GM12878 (cell line): ENCODE measurements at regions not wholly inside any gene's neighbourhood (a gene's known extent, or its start where the extent isn't known, plus 50 kb on each side); places are given as distances from the start of the nearest gene placed in this dataset.

Source experiments
- ATAC-seq: fragments of 200-7000 bp; cut with Tn5 transposase; 3 replicates; pipeline ENCODE4 v1.9.1; 2020; ENCODE audit warnings: mild to moderate bottlenecking, moderate library complexity
- BruUV-seq: library from RNA; stranded (reverse); fragments of 400-500 nt; replicated peaks from 2 replicates; lab custom pipeline; 2021; lab: Mats Ljungman, UMichigan
- CTCF ChIA-PET: fragments of 300-600 bp; sonication (Branson Sonifier 250); formaldehyde crosslinking; extraction: SDS; loops from one replicate; lab custom pipeline; 2021; ENCODE audit warnings: inconsistent platforms; lab: Yijun Ruan, JAX
- POLR2A ChIA-PET: fragments of 350-600 bp; formaldehyde crosslinking; extraction: SDS; loops from one replicate; lab custom pipeline; 2021; ENCODE audit warnings: inconsistent platforms; lab: Charles Lee
- RAD21 ChIA-PET: fragments of 300-600 bp; sonication (Branson Sonifier 250); formaldehyde crosslinking; loops from one replicate; lab custom pipeline; 2023; ENCODE audit warnings: antibody characterized with exemption; ENCODE audit not compliant: unreplicated experiment; lab: Charles Lee
- SMC1A ChIA-PET: fragments of 300-600 bp; sonication (Branson Sonifier 250); formaldehyde crosslinking; loops from one replicate; lab custom pipeline; 2023; ENCODE audit not compliant: unreplicated experiment, uncharacterized antibody; lab: Charles Lee
- DNase-seq: peaks from one replicate; pipeline ENCODE4 v3.0.0-alpha.2; 2011; ENCODE audit warnings: low read depth, low spot score
- FAIRE-seq: peaks from 3 replicates; lab custom pipeline; 2011; peaks lifted over from hg19 to GRCh38; lab: Jason Lieb, UNC
- H2AFZ ChIP-seq: 2 replicates; pipeline ENCODE4 v1.6.0; 2011; ENCODE audit warnings: low read depth, low read length, control low read depth; ENCODE audit not compliant: control insufficient read depth
- H3K27ac ChIP-seq: 2 replicates; pipeline ENCODE4 v1.5.1; 2011; ENCODE audit warnings: control low read depth; ENCODE audit not compliant: control insufficient read depth, insufficient read depth
- H3K27me3 ChIP-seq, 2 experiments: replicated peaks in 1 of 2; 2 replicates each; pipeline versions ENCODE4 v1.6.0 to v1.6.1; 2011; ENCODE audit warnings: low read length in 1 of 2; ENCODE audit not compliant: control insufficient read depth in 2 of 2, insufficient read depth in 2 of 2
- H3K36me3 ChIP-seq, 2 experiments: 2 replicates each; pipeline ENCODE4 v1.5.1; 2011; ENCODE audit warnings: low read length in 1 of 2; ENCODE audit not compliant: control insufficient read depth in 2 of 2, insufficient read depth in 2 of 2
- H3K4me1 ChIP-seq: 2 replicates; pipeline ENCODE4 v1.6.1; 2011; ENCODE audit warnings: mild to moderate bottlenecking, low read length, moderate library complexity, mixed read lengths; ENCODE audit not compliant: control insufficient read depth, insufficient read depth
- H3K4me2 ChIP-seq: 2 replicates; pipeline ENCODE4 v1.6.0; 2011; ENCODE audit warnings: control low read depth; ENCODE audit not compliant: control insufficient read depth, insufficient read depth
- H3K4me3 ChIP-seq: fragments of 200-600 bp; sonication (generic); 2 replicates; pipeline ENCODE4 v1.5.1; 2016
- H3K79me2 ChIP-seq: 2 replicates; pipeline ENCODE4 v1.6.0; 2011; ENCODE audit warnings: low read length; ENCODE audit not compliant: control insufficient read depth, insufficient read depth
- H3K9ac ChIP-seq: 2 replicates; pipeline ENCODE4 v1.8.0; 2011; ENCODE audit warnings: low read length, control low read depth, mixed read lengths; ENCODE audit not compliant: control insufficient read depth, insufficient read depth
- H3K9me3 ChIP-seq: replicated peaks from 3 replicates; pipeline ENCODE4 v1.5.1; 2011; ENCODE audit warnings: mild to moderate bottlenecking, low read length; ENCODE audit not compliant: control insufficient read depth, insufficient read depth
- H4K20me1 ChIP-seq: 2 replicates; pipeline ENCODE4 v1.6.0; 2011; ENCODE audit not compliant: control insufficient read depth, insufficient read depth
- CEBPB ChIP-seq, 2 experiments: fragments of 150-350 bp in 1 of 2; IDR thresholded peaks; 2 replicates each; pipeline ENCODE4 v1.6.1; 2012 to 2014; ENCODE audit warnings: low read depth in 2 of 2, low read length in 2 of 2, borderline replicate concordance in 1 of 2, inconsistent platforms in 1 of 2
- EGR1 ChIP-seq, 2 experiments: IDR thresholded peaks; 1 replicate in 1 of 2; 2 replicates in 1 of 2; pipeline ENCODE4 v1.6.1; 2011 to 2012; ENCODE audit warnings: low read depth in 2 of 2, low read length in 2 of 2, borderline replicate concordance in 1 of 2, mild to moderate bottlenecking in 1 of 2, moderate library complexity in 1 of 2
- HCFC1 ChIP-seq: fragments of 150-350 bp; IDR thresholded peaks from 2 replicates; pipeline ENCODE4 v1.6.1; 2014; ENCODE audit warnings: low read length
- NR2C1 ChIP-seq: fragments of 450-650 bp; IDR thresholded peaks from 2 replicates; pipeline ENCODE4 v1.6.1; 2017; ENCODE audit warnings: antibody characterized with exemption, mild to moderate bottlenecking, moderate library complexity
- POU2F2 ChIP-seq: IDR thresholded peaks from 3 replicates; pipeline ENCODE4 v1.6.1; 2011; ENCODE audit warnings: low read depth, mild to moderate bottlenecking, low read length, borderline replicate concordance
- RBBP5 ChIP-seq: fragments of 200-600 bp; sonication (generic); conservative IDR thresholded peaks from 2 replicates; pipeline ENCODE4 v1.6.1; 2016
- STAT1 ChIP-seq: fragments of 450-650 bp; conservative IDR thresholded peaks from 2 replicates; pipeline ENCODE4 v1.6.1; 2014; ENCODE audit warnings: antibody characterized with exemption, mild to moderate bottlenecking
- WGBS: methylation state at CpG from one replicate; pipeline ENCODE4 v1.1.6; 2016; ENCODE audit warnings: low lambda C conversion rate; ENCODE audit not compliant: insufficient replicate concordance, insufficient coverage; ENCODE audit errors: missing lambda C conversion rate; 5-methylcytosine and 5-hydroxymethylcytosine counted together
- in situ Hi-C: fragments of 300-500 bp; cut with MboI; formaldehyde crosslinking; loops from 9 replicates; pipeline ENCODE4 v1.14.3; 2018; ENCODE audit warnings: mixed read lengths
- intact Hi-C: fragments of 100-400 bp; cut with micrococcal nuclease; formaldehyde crosslinking; loops from one replicate; pipeline ENCODE4 v1.14.2; 2022; ENCODE audit not compliant: unreplicated experiment
- TF ChIP-seq, protein P1 (sequence below): fragments of 450-650 bp; formaldehyde crosslinking; IDR thresholded peaks from 2 replicates; pipeline ENCODE4 v1.4.0; 2022; ENCODE audit warnings: mild to moderate bottlenecking, moderate library complexity
- TF ChIP-seq, protein P2 (sequence below): IDR thresholded peaks from 2 replicates; pipeline ENCODE4 v1.6.1; 2012; ENCODE audit warnings: mild to moderate bottlenecking, low read depth, low read length
- TF ChIP-seq, protein P3 (sequence below): fragments of 150-350 bp; IDR thresholded peaks from 2 replicates; pipeline ENCODE4 v1.6.1; 2016; ENCODE audit warnings: low read depth, low read length
- TF ChIP-seq, protein P4 (sequence below): fragments of 450-650 bp; IDR thresholded peaks from 2 replicates; pipeline ENCODE4 v1.6.1; 2017; ENCODE audit warnings: mild to moderate bottlenecking

DNA sequence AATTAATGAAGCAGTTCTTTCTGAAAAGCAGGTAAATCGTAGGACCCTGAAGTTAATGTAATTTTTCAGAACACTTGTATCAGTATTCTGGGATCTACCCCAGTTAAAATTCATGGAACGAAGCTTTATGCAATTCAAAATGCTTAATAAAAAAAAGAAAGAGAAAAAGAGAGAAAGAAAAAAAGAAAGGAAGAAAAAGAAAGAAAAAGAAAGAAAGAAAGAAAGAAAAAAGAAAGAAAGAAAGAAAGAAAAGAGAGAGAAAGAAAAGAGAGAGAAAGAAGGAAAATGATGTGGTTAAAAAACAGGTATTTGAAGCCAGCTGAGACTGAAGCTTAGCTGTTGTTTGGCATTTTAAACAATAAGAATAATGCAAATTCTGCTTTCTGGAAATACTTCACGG is 427.4 kb upstream of the AKR1E2 start (continued):
- TF ChIP-seq, protein P1, sequence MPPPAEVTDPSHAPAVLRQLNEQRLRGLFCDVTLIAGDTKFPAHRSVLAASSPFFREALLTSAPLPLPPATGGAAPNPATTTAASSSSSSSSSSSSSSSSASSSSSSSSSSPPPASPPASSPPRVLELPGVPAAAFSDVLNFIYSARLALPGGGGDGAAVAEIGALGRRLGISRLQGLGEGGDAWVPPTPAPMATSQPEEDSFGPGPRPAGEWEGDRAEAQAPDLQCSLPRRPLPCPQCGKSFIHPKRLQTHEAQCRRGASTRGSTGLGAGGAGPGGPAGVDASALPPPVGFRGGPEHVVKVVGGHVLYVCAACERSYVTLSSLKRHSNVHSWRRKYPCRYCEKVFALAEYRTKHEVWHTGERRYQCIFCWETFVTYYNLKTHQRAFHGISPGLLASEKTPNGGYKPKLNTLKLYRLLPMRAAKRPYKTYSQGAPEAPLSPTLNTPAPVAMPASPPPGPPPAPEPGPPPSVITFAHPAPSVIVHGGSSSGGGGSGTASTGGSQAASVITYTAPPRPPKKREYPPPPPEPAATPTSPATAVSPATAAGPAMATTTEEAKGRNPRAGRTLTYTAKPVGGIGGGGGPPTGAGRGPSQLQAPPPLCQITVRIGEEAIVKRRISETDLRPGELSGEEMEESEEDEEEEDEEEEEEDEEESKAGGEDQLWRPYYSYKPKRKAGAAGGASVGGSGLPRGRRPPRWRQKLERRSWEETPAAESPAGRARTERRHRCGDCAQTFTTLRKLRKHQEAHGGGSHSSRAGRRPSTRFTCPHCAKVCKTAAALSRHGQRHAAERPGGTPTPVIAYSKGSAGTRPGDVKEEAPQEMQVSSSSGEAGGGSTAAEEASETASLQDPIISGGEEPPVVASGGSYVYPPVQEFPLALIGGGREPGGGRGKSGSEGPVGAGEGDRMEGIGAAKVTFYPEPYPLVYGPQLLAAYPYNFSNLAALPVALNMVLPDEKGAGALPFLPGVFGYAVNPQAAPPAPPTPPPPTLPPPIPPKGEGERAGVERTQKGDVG (CRISPR knock-in tag) = no peak
- TF ChIP-seq STAT1 = no peak

DNA sequence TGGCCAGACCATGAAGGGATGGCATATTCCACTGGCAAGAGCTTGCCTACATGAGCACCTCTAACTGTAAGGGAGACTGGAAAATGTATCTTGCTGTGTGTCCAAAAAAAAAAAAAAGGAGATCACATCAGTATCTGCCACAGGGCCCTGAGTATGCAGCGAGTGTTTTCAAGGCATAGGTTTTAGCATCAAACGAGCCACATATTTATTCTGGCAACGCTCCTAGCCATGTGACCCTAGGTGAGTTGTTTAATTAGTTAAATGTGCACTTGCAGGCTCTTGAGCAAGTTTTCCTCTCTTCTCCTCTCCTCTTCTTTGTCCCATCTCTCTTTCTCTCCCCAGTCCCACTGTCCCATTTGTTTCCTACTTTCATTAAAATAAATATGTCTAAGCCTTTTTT is 428.7 kb upstream of the AKR1E2 start:
- Histone ChIP-seq H3K9me3 (no peaks in the 10 kb centered on the region), H3K4me2 (no peak overlapping the region), H3K27ac (no peak overlapping the region), H3K36me3 (no peaks in the 10 kb centered on the region), H3K4me3 (no peak overlapping the region), H3K27me3 (no peaks in the 10 kb centered on the region; a peak in 1 of 4 replicates), H4K20me1 (no peaks in the 10 kb centered on the region), H3K4me1 (no peaks in the 10 kb centered on the region), H2AFZ (no peak overlapping the region), H3K9ac (no peak overlapping the region), H3K79me2 (no peaks in the 10 kb centered on the region)
- no peak for ATAC-seq
- ChIA-PET CTCF (no interaction called here), POLR2A (no interaction called here), SMC1A (no interaction called here), RAD21 (no interaction called here)
- no TSS peak for BruUV-seq
- WGBS = 3% methylated on average over 3 of the region's 3 CpGs
- in situ Hi-C loops = no loop called here
- intact Hi-C loops = no loop called here
- FAIRE-seq = no peak
- DNase-seq = no peak
- TF ChIP-seq HCFC1 = no peak
- TF ChIP-seq, protein P2, sequence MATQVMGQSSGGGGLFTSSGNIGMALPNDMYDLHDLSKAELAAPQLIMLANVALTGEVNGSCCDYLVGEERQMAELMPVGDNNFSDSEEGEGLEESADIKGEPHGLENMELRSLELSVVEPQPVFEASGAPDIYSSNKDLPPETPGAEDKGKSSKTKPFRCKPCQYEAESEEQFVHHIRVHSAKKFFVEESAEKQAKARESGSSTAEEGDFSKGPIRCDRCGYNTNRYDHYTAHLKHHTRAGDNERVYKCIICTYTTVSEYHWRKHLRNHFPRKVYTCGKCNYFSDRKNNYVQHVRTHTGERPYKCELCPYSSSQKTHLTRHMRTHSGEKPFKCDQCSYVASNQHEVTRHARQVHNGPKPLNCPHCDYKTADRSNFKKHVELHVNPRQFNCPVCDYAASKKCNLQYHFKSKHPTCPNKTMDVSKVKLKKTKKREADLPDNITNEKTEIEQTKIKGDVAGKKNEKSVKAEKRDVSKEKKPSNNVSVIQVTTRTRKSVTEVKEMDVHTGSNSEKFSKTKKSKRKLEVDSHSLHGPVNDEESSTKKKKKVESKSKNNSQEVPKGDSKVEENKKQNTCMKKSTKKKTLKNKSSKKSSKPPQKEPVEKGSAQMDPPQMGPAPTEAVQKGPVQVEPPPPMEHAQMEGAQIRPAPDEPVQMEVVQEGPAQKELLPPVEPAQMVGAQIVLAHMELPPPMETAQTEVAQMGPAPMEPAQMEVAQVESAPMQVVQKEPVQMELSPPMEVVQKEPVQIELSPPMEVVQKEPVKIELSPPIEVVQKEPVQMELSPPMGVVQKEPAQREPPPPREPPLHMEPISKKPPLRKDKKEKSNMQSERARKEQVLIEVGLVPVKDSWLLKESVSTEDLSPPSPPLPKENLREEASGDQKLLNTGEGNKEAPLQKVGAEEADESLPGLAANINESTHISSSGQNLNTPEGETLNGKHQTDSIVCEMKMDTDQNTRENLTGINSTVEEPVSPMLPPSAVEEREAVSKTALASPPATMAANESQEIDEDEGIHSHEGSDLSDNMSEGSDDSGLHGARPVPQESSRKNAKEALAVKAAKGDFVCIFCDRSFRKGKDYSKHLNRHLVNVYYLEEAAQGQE = no peak
- TF ChIP-seq EGR1 (IDR thresholded peaks at IDR 0.05; ENCODE audit: borderline replicate concordance in 1 of 2, low read depth in 2 of 2, low read length in 2 of 2) = no peak
- no peak for TF ChIP-seq RBBP5
- TF ChIP-seq CEBPB (IDR thresholded peaks at IDR 0.05; ENCODE audit: borderline replicate concordance in 1 of 2, low read depth in 2 of 2, low read length in 2 of 2) = no peak
- TF ChIP-seq NR2C1 = no peak
- TF ChIP-seq, protein P3, sequence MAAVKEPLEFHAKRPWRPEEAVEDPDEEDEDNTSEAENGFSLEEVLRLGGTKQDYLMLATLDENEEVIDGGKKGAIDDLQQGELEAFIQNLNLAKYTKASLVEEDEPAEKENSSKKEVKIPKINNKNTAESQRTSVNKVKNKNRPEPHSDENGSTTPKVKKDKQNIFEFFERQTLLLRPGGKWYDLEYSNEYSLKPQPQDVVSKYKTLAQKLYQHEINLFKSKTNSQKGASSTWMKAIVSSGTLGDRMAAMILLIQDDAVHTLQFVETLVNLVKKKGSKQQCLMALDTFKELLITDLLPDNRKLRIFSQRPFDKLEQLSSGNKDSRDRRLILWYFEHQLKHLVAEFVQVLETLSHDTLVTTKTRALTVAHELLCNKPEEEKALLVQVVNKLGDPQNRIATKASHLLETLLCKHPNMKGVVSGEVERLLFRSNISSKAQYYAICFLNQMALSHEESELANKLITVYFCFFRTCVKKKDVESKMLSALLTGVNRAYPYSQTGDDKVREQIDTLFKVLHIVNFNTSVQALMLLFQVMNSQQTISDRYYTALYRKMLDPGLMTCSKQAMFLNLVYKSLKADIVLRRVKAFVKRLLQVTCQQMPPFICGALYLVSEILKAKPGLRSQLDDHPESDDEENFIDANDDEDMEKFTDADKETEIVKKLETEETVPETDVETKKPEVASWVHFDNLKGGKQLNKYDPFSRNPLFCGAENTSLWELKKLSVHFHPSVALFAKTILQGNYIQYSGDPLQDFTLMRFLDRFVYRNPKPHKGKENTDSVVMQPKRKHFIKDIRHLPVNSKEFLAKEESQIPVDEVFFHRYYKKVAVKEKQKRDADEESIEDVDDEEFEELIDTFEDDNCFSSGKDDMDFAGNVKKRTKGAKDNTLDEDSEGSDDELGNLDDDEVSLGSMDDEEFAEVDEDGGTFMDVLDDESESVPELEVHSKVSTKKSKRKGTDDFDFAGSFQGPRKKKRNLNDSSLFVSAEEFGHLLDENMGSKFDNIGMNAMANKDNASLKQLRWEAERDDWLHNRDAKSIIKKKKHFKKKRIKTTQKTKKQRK = no peak
- no peak for TF ChIP-seq POU2F2
- TF ChIP-seq, protein P4, sequence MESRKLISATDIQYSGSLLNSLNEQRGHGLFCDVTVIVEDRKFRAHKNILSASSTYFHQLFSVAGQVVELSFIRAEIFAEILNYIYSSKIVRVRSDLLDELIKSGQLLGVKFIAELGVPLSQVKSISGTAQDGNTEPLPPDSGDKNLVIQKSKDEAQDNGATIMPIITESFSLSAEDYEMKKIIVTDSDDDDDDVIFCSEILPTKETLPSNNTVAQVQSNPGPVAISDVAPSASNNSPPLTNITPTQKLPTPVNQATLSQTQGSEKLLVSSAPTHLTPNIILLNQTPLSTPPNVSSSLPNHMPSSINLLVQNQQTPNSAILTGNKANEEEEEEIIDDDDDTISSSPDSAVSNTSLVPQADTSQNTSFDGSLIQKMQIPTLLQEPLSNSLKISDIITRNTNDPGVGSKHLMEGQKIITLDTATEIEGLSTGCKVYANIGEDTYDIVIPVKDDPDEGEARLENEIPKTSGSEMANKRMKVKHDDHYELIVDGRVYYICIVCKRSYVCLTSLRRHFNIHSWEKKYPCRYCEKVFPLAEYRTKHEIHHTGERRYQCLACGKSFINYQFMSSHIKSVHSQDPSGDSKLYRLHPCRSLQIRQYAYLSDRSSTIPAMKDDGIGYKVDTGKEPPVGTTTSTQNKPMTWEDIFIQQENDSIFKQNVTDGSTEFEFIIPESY = no peak
